A549 (cell line): ENCODE measurements at regions not wholly inside any gene's neighbourhood (a gene's known extent, or its start where the extent isn't known, plus 50 kb on each side); places are given as distances from the start of the nearest gene placed in this dataset.

ENCODE experiments used
- CTCF ChIP-seq: fragments of >200 bp; sonication (Bioruptor Twin); formaldehyde crosslinking; IDR thresholded peaks from 3 replicates; pipeline ENCODE4 v1.5.1; 2016
- TF ChIP-seq, protein P1 (sequence below): fragments of 200-600 bp; sonication (generic); IDR thresholded peaks from 2 replicates; pipeline ENCODE4 v1.6.1; 2016; ENCODE audit warnings: antibody characterized with exemption, mild to moderate bottlenecking, moderate library complexity

DNA sequence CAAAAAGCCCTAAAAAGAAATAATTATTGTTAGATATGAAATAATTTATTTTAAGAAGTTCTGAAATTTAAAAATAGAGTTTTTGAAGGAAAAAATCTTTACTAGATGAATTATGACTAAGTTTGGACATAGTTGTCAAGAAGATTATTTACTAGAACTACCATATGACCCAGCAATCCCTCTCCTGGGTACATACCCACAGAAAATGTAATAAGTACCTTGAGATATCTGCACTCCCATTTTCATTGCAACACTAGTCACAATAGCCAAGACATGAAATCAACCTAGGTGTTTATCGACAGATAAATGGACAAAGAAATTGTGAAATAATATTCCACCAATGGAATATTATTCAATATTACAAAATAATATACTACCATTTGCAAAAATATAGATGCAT is 109.9 kb downstream of the PDHA2 start:
- TF ChIP-seq CTCF: no peak
- TF ChIP-seq, protein P1, sequence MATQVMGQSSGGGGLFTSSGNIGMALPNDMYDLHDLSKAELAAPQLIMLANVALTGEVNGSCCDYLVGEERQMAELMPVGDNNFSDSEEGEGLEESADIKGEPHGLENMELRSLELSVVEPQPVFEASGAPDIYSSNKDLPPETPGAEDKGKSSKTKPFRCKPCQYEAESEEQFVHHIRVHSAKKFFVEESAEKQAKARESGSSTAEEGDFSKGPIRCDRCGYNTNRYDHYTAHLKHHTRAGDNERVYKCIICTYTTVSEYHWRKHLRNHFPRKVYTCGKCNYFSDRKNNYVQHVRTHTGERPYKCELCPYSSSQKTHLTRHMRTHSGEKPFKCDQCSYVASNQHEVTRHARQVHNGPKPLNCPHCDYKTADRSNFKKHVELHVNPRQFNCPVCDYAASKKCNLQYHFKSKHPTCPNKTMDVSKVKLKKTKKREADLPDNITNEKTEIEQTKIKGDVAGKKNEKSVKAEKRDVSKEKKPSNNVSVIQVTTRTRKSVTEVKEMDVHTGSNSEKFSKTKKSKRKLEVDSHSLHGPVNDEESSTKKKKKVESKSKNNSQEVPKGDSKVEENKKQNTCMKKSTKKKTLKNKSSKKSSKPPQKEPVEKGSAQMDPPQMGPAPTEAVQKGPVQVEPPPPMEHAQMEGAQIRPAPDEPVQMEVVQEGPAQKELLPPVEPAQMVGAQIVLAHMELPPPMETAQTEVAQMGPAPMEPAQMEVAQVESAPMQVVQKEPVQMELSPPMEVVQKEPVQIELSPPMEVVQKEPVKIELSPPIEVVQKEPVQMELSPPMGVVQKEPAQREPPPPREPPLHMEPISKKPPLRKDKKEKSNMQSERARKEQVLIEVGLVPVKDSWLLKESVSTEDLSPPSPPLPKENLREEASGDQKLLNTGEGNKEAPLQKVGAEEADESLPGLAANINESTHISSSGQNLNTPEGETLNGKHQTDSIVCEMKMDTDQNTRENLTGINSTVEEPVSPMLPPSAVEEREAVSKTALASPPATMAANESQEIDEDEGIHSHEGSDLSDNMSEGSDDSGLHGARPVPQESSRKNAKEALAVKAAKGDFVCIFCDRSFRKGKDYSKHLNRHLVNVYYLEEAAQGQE: no peak
